ENCODE measurements at regions not wholly inside any gene's neighbourhood (a gene's known extent, or its start where the extent isn't known, plus 50 kb on each side); places are given as distances from the start of the nearest gene placed in this dataset.

DNA sequence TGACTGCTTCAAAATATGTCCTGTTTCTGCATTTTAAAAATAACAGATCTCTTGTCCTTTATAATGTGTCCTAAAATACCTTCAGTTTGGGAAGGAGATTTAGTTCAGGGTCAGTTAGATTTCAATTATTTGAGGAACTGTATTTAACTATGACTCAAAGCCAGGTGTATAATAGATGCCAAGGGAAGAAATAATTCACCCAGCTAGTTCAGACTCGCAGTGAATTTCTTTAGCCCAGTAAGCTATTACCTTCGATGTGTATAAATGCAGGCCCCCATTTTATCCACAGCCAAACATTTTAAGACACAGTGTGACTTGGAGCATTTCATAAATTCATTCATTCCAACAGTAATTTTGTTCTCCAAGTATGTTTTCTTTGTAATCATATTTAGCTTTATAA is 458.0 kb downstream of the ZNF385D start:
- Histone ChIP-seq H3K18ac (ENCODE audit: low read length) (no peak overlapping the region), H3K14ac (ENCODE audit: low read length) (no peak overlapping the region), H3K4me2 (ENCODE audit: low read length) (no peak overlapping the region), H2BK120ac (ENCODE audit: insufficient read depth, low read length, poor library complexity) (no peak overlapping the region), H3K4me1 (ENCODE audit: control insufficient read depth in 1 of 2, insufficient read depth in 2 of 2, low read length in 2 of 2) (no peaks in the 10 kb centered on the region), H4K12ac (ENCODE audit: low read depth, low read length) (no peak overlapping the region), H2BK5ac (ENCODE audit: low read depth, low read length, poor library complexity) (no peak overlapping the region), H3K9me3 (ENCODE audit: insufficient read depth, low read depth, low read length) (no peaks in the 10 kb centered on the region), H3K9ac (ENCODE audit: low read length) (no peak overlapping the region), H2AFZ (ENCODE audit: insufficient read depth, low read length, poor library complexity) (no peak overlapping the region), H2BK12ac (ENCODE audit: low read length) (no peak overlapping the region), H3K4me3 (ENCODE audit: low read depth, low read length) (no peak overlapping the region), H3K79me1 (ENCODE audit: low read length) (no peaks in the 10 kb centered on the region), H4K91ac (ENCODE audit: low read depth, low read length) (no peak overlapping the region), H3K23ac (ENCODE audit: low read length) (no peak overlapping the region), H3K79me2 (ENCODE audit: control insufficient read depth, insufficient read depth, low read length, poor library complexity) (no peaks in the 10 kb centered on the region), H3K27me3 (ENCODE audit: insufficient read depth, low read length) (no peaks in the 10 kb centered on the region), H3K4ac (ENCODE audit: low read depth, low read length) (no peak overlapping the region), H4K8ac (ENCODE audit: low read depth, low read length) (no peak overlapping the region), H3K27ac (ENCODE audit: low read depth, low read length) (no peak overlapping the region), H3K36me3 (ENCODE audit: control insufficient read depth in 1 of 2, insufficient read depth in 2 of 2, low read length in 2 of 2) (no peaks in the 10 kb centered on the region), H2AK5ac (ENCODE audit: low read length) (no peak overlapping the region)
- no CpG with 5 or more reads among the region's 2 CpGs for WGBS (ENCODE audit: extremely low coverage, insufficient coverage, insufficient read length)
- no peak for DNase-seq

- no peaks in the 10 kb centered on the region for H3K4me1 ChIP-seq (ENCODE audit: control insufficient read depth in 1 of 2, insufficient read depth in 2 of 2, low read length in 2 of 2)
- peaks cover 0 to 2% of the 10 kb centered on the region in 2 experiments for H3K36me3 ChIP-seq (ENCODE audit: control insufficient read depth in 1 of 2, insufficient read depth in 2 of 2, low read length in 2 of 2)
These were observed 460.5 kb downstream of the ZNF385D start for GRCh38 chr3:21290557-21290956.

GRCh38 chr3:21274079-21274571 is 476.9 kb downstream of the ZNF385D start:
- no peak overlapping the region for H3K4me3 ChIP-seq (ENCODE audit: low read depth, low read length)
- H3K9me3 ChIP-seq (ENCODE audit: insufficient read depth, low read depth, low read length), result peaks cover 6% of the 10 kb centered on the region
- H4K91ac ChIP-seq (ENCODE audit: low read depth, low read length), result peak overlapping the region; percentile 8
- DNase-seq, result no peak
- no peak overlapping the region for H4K8ac ChIP-seq (ENCODE audit: low read depth, low read length)
- H3K4ac ChIP-seq (ENCODE audit: low read depth, low read length), result no peak overlapping the region
- H3K4me1 ChIP-seq (ENCODE audit: control insufficient read depth in 1 of 2, insufficient read depth in 2 of 2, low read length in 2 of 2), result no peaks in the 10 kb centered on the region
- no peak overlapping the region for H2AK5ac ChIP-seq (ENCODE audit: low read length)
- peaks cover 0 to 1% of the 10 kb centered on the region in 2 experiments for H3K36me3 ChIP-seq (ENCODE audit: control insufficient read depth in 1 of 2, insufficient read depth in 2 of 2, low read length in 2 of 2)
- no peak overlapping the region for H3K23ac ChIP-seq (ENCODE audit: low read length)
- no peak overlapping the region for H3K18ac ChIP-seq (ENCODE audit: low read length)
- H2BK12ac ChIP-seq (ENCODE audit: low read length), result no peak overlapping the region
- no peak overlapping the region for H3K14ac ChIP-seq (ENCODE audit: low read length)
- H2BK120ac ChIP-seq (ENCODE audit: insufficient read depth, low read length, poor library complexity), result no peak overlapping the region
- no CpG with 5 or more reads among the region's 2 CpGs for WGBS (ENCODE audit: extremely low coverage, insufficient coverage, insufficient read length)
- no peak overlapping the region for H3K27ac ChIP-seq (ENCODE audit: low read depth, low read length)
- no peak overlapping the region for H2BK5ac ChIP-seq (ENCODE audit: low read depth, low read length, poor library complexity)
- H3K79me1 ChIP-seq (ENCODE audit: low read length), result no peaks in the 10 kb centered on the region
- H3K79me2 ChIP-seq (ENCODE audit: control insufficient read depth, insufficient read depth, low read length, poor library complexity), result no peaks in the 10 kb centered on the region
- no peak overlapping the region for H3K4me2 ChIP-seq (ENCODE audit: low read length)
- H3K27me3 ChIP-seq (ENCODE audit: insufficient read depth, low read length), result no peaks in the 10 kb centered on the region
- H4K12ac ChIP-seq (ENCODE audit: low read depth, low read length), result no peak overlapping the region
- no peak overlapping the region for H3K9ac ChIP-seq (ENCODE audit: low read length)
- no peak overlapping the region for H2AFZ ChIP-seq (ENCODE audit: insufficient read depth, low read length, poor library complexity)

More at GRCh38 chr3:21290557-21290956, 460.5 kb downstream of the ZNF385D start:
- Histone ChIP-seq H4K8ac (ENCODE audit: low read depth, low read length) (no peak overlapping the region), H2BK5ac (ENCODE audit: low read depth, low read length, poor library complexity) (no peak overlapping the region), H3K4me3 (ENCODE audit: low read depth, low read length) (no peak overlapping the region), H2BK120ac (ENCODE audit: insufficient read depth, low read length, poor library complexity) (no peak overlapping the region), H3K79me1 (ENCODE audit: low read length) (no peaks in the 10 kb centered on the region), H3K23ac (ENCODE audit: low read length) (no peak overlapping the region), H3K4ac (ENCODE audit: low read depth, low read length) (no peak overlapping the region), H3K9me3 (ENCODE audit: insufficient read depth, low read depth, low read length) (peaks cover 5% of the 10 kb centered on the region), H3K27me3 (ENCODE audit: insufficient read depth, low read length) (no peaks in the 10 kb centered on the region), H4K12ac (ENCODE audit: low read depth, low read length) (no peak overlapping the region), H3K4me2 (ENCODE audit: low read length) (no peak overlapping the region), H3K79me2 (ENCODE audit: control insufficient read depth, insufficient read depth, low read length, poor library complexity) (no peaks in the 10 kb centered on the region), H2BK12ac (ENCODE audit: low read length) (no peak overlapping the region), H2AK5ac (ENCODE audit: low read length) (no peak overlapping the region), H3K14ac (ENCODE audit: low read length) (no peak overlapping the region), H2AFZ (ENCODE audit: insufficient read depth, low read length, poor library complexity) (no peak overlapping the region), H4K91ac (ENCODE audit: low read depth, low read length) (no peak overlapping the region), H3K27ac (ENCODE audit: low read depth, low read length) (no peak overlapping the region), H3K9ac (ENCODE audit: low read length) (no peak overlapping the region), H3K18ac (ENCODE audit: low read length) (no peak overlapping the region)
- no CpG with 5 or more reads among the region's 1 CpG for WGBS (ENCODE audit: extremely low coverage, insufficient coverage, insufficient read length)
- DNase-seq, result peak in 1 of 2 donors; percentile 31

- peaks cover 0 to 1% of the 10 kb centered on the region in 2 experiments for H3K36me3 ChIP-seq (ENCODE audit: control insufficient read depth in 1 of 2, insufficient read depth in 2 of 2, low read length in 2 of 2)
- no peak overlapping the region for H2BK12ac ChIP-seq (ENCODE audit: low read length)
- no peak overlapping the region for H2AFZ ChIP-seq (ENCODE audit: insufficient read depth, low read length, poor library complexity)
- no peak overlapping the region for H3K4me3 ChIP-seq (ENCODE audit: low read depth, low read length)
- no peak overlapping the region for H4K8ac ChIP-seq (ENCODE audit: low read depth, low read length)
- no peaks in the 10 kb centered on the region for H3K4me1 ChIP-seq (ENCODE audit: control insufficient read depth in 1 of 2, insufficient read depth in 2 of 2, low read length in 2 of 2)
- no peak overlapping the region for H2BK120ac ChIP-seq (ENCODE audit: insufficient read depth, low read length, poor library complexity)
- H3K27me3 ChIP-seq (ENCODE audit: insufficient read depth, low read length), result no peaks in the 10 kb centered on the region
- no peak overlapping the region for H3K9ac ChIP-seq (ENCODE audit: low read length)
- H3K4me2 ChIP-seq (ENCODE audit: low read length), result no peak overlapping the region
- no peak overlapping the region for H4K91ac ChIP-seq (ENCODE audit: low read depth, low read length)
- H3K9me3 ChIP-seq (ENCODE audit: insufficient read depth, low read depth, low read length), result peaks cover 6% of the 10 kb centered on the region
- no peak for DNase-seq
- no peak overlapping the region for H2AK5ac ChIP-seq (ENCODE audit: low read length)
- no peak overlapping the region for H3K4ac ChIP-seq (ENCODE audit: low read depth, low read length)
- H3K23ac ChIP-seq (ENCODE audit: low read length), result no peak overlapping the region
- WGBS (ENCODE audit: extremely low coverage, insufficient coverage, insufficient read length), result no CpG with 5 or more reads among the region's 4 CpGs
- H3K14ac ChIP-seq (ENCODE audit: low read length), result no peak overlapping the region
- peak overlapping the region; percentile 17 for H3K27ac ChIP-seq (ENCODE audit: low read depth, low read length)
- H3K79me2 ChIP-seq (ENCODE audit: control insufficient read depth, insufficient read depth, low read length, poor library complexity), result no peaks in the 10 kb centered on the region
- H4K12ac ChIP-seq (ENCODE audit: low read depth, low read length), result no peak overlapping the region
- H3K18ac ChIP-seq (ENCODE audit: low read length), result no peak overlapping the region
- H2BK5ac ChIP-seq (ENCODE audit: low read depth, low read length, poor library complexity), result no peak overlapping the region
- no peaks in the 10 kb centered on the region for H3K79me1 ChIP-seq (ENCODE audit: low read length)
These were observed 477.6 kb downstream of the ZNF385D start for GRCh38 chr3:21273259-21274025.

All from trophoblast cell (in vitro differentiated cells and primary cell).